Fibroblast of skin of left quadriceps (primary cell): ENCODE measurements at regions not wholly inside any gene's neighbourhood (a gene's known extent, or its start where the extent isn't known, plus 50 kb on each side); places are given as distances from the start of the nearest gene placed in this dataset.

Source experiments
- DNase-seq, 2 experiments: peaks; one replicate each; pipeline ENCODE4 v3.0.0-alpha.2; 2013; ENCODE audit warnings: low read depth in 2 of 2

GRCh38 chr12:98423963-98424362, 91.4 kb upstream of the TMPO start:
- DNase-seq, result no peak

GRCh38 chr12:98424726-98425401, 90.5 kb upstream of the TMPO start:
- DNase-seq, result peak; percentile 80 to 81

GRCh38 chr12:98425859-98426258, 89.5 kb upstream of the TMPO start:
- DNase-seq, result no peak

- no peak for DNase-seq
Observed at GRCh38 chr12:98431089-98431488, 84.3 kb upstream of the TMPO start.

- DNase-seq, result no peak
Observed at GRCh38 chr12:98437166-98437565, 78.2 kb upstream of the TMPO start.

- no peak for DNase-seq
Observed at GRCh38 chr12:98437806-98438595, 77.4 kb upstream of the TMPO start.

GRCh38 chr12:98438656-98439230, 76.6 kb upstream of the TMPO start:
- DNase-seq, result no peak

GRCh38 chr12:98439471-98439951, 75.9 kb upstream of the TMPO start:
- DNase-seq, result no peak

GRCh38 chr12:98439981-98440581, 75.3 kb upstream of the TMPO start:
- peak; percentile 90 to 92 for DNase-seq

- DNase-seq, result no peak
Observed at GRCh38 chr12:98446060-98446459, 69.3 kb upstream of the TMPO start.

- DNase-seq, result no peak
Observed at GRCh38 chr12:98446682-98447081, 68.7 kb upstream of the TMPO start.

GRCh38 chr12:98449584-98449983, 65.8 kb upstream of the TMPO start:
- DNase-seq, result no peak

GRCh38 chr12:98453070-98453469, 62.3 kb upstream of the TMPO start:
- DNase-seq, result no peak

GRCh38 chr12:98453492-98453891, 61.9 kb upstream of the TMPO start:
- DNase-seq, result no peak

GRCh38 chr12:98456041-98456440, 59.3 kb upstream of the TMPO start:
- DNase-seq, result no peak

GRCh38 chr12:98456576-98457573, 58.5 kb upstream of the TMPO start:
- DNase-seq, result no peak

GRCh38 chr12:98464190-98464589, 51.2 kb upstream of the TMPO start:
- DNase-seq, result no peak

- no peak for DNase-seq
Observed at GRCh38 chr12:98465505-98465904, 49.9 kb upstream of the TMPO start.
